GM18499 (cell line): ENCODE measurements at regions not wholly inside any gene's neighbourhood (a gene's known extent, or its start where the extent isn't known, plus 50 kb on each side); places are given as distances from the start of the nearest gene placed in this dataset.

Source experiments
- ATAC-seq: cut with Tn5 transposase; IDR thresholded peaks from one replicate; pipeline ENCODE4 v1.9.1; 2021; ENCODE audit warnings: moderate number of reproducible peaks; ENCODE audit not compliant: insufficient read depth, unreplicated experiment

DNA sequence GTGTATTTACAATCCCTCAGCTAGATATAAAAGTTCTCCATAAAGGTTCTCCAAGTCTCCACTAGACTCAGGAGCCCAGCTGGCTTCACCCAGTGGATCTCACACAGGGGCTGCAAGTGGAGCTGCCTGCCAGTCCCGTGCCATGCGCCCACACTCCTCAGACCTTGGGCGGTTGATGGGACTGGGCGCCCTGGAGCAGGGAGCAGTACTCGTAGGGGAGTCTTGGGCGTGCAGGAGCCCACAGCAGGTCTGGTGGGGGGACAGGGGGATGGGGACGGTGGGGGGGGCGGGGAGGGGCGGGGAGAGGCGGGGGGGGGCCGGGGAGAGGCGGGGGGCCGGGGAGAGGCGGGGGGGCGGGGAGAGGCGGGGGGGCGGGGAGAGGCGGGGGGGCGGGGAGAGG lies 54.7 kb upstream of the RND3 start:
- ATAC-seq, result no peak

DNA sequence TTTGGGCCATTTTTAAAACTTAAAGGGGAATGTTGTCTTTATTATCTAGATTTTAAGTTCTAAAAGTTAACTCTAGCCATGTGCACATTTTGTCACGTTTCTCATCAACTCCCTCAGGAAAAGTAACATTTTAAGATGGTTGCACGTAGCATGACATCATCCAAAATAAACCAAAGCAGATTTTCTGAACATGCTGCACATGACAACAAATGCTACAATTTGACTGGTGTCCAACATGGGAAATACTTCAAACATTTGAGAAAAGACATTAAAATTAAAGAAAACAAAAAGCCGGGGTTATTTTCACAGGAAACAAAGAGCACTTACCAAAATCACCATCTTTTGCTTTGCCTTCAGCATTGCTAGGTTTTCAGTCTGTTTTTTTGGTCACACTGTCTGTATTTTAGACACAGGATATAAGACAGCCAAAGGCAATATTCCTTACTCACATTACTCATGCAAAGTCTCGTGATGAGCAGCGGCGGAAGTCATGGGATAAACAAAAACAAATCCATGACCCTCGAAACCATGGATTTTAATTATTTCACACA lies 51.3 kb upstream of the RND3 start:
- ATAC-seq, result no peak
